ENCODE measurements at regions not wholly inside any gene's neighbourhood (a gene's known extent, or its start where the extent isn't known, plus 50 kb on each side); places are given as distances from the start of the nearest gene placed in this dataset.

DNA sequence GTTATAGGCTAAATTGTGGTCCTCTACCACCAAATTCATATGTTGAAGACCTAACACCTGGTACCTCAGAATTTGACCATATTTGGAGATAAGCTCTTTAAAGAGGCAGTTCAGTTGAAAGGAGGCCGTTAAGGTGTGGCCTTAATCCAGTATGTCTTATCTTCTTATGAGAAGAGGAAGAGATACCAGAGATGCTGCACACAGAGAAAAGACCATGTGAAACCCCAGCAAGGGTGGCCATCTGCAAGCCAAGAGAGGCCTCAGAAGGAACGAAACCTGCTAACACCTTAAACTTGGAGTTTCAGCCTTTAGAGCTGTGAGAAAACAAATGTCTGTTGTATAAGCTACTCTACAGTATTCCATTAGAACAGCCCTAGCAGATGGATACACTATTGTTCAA lies 528.1 kb upstream of the DCC start:
- no peak for TF ChIP-seq EZH2phosphoT487 (IDR thresholded peaks at IDR 0.05; ENCODE audit: borderline replicate concordance, low read length)
- TF ChIP-seq, protein P1, sequence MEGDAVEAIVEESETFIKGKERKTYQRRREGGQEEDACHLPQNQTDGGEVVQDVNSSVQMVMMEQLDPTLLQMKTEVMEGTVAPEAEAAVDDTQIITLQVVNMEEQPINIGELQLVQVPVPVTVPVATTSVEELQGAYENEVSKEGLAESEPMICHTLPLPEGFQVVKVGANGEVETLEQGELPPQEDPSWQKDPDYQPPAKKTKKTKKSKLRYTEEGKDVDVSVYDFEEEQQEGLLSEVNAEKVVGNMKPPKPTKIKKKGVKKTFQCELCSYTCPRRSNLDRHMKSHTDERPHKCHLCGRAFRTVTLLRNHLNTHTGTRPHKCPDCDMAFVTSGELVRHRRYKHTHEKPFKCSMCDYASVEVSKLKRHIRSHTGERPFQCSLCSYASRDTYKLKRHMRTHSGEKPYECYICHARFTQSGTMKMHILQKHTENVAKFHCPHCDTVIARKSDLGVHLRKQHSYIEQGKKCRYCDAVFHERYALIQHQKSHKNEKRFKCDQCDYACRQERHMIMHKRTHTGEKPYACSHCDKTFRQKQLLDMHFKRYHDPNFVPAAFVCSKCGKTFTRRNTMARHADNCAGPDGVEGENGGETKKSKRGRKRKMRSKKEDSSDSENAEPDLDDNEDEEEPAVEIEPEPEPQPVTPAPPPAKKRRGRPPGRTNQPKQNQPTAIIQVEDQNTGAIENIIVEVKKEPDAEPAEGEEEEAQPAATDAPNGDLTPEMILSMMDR (IDR thresholded peaks at IDR 0.05; ENCODE audit: low read depth, low read length, poor library complexity, severe bottlenecking) = no peak

Measured in DOHH2 (cell line).